ENCODE measurements at regions not wholly inside any gene's neighbourhood (a gene's known extent, or its start where the extent isn't known, plus 50 kb on each side); places are given as distances from the start of the nearest gene placed in this dataset.

- intact Hi-C loops (cut with micrococcal nuclease; ENCODE audit: unreplicated experiment), result no loop called here
- no peak for DNase-seq (ENCODE audit: low spot score)
- Histone ChIP-seq H3K27me3 (replicated peaks; ENCODE audit: insufficient read depth, low read depth, low read length, poor library complexity) (peaks cover 20% of the 10 kb centered on the region), H3K4me3 (ENCODE audit: low read depth, low read length, poor library complexity, severe bottlenecking) (no peak overlapping the region), H3K36me3 (ENCODE audit: insufficient read depth, low read length, poor library complexity, severe bottlenecking) (no peaks in the 10 kb centered on the region), H3K27ac (ENCODE audit: low read depth, low read length, poor library complexity, severe bottlenecking) (no peak overlapping the region), H3K4me1 (ENCODE audit: insufficient read depth, low read length, poor library complexity, severe bottlenecking) (no peaks in the 10 kb centered on the region), H3K9me3 (ENCODE audit: low read depth, low read length, poor library complexity, severe bottlenecking) (no peaks in the 10 kb centered on the region)
- BruUV-seq (replicated peaks), result no TSS peak
- ChIA-PET POLR2A (ENCODE audit: low non-redundant PET) (interaction anchor here (0.6 kb wide), 1 partner anchor 840 kb away, joined by 5 read pairs; no protein-coding TSS in a partner anchor), CTCF (no interaction called here)
- TF ChIP-seq, protein P1, sequence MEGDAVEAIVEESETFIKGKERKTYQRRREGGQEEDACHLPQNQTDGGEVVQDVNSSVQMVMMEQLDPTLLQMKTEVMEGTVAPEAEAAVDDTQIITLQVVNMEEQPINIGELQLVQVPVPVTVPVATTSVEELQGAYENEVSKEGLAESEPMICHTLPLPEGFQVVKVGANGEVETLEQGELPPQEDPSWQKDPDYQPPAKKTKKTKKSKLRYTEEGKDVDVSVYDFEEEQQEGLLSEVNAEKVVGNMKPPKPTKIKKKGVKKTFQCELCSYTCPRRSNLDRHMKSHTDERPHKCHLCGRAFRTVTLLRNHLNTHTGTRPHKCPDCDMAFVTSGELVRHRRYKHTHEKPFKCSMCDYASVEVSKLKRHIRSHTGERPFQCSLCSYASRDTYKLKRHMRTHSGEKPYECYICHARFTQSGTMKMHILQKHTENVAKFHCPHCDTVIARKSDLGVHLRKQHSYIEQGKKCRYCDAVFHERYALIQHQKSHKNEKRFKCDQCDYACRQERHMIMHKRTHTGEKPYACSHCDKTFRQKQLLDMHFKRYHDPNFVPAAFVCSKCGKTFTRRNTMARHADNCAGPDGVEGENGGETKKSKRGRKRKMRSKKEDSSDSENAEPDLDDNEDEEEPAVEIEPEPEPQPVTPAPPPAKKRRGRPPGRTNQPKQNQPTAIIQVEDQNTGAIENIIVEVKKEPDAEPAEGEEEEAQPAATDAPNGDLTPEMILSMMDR (conservative IDR thresholded peaks at IDR 0.05; ENCODE audit: low read depth, low read length), result no peak
- TF ChIP-seq EZH2 (IDR thresholded peaks at IDR 0.05; ENCODE audit: borderline replicate concordance, low read depth, low read length, poor library complexity, severe bottlenecking), result no peak
Measured at GRCh38 chr6:125375013-125375412, 73.2 kb upstream of the HDDC2 start.

GRCh38 chr6:125375821-125376220, 74.1 kb upstream of the HDDC2 start:
- Histone ChIP-seq H3K36me3 (ENCODE audit: insufficient read depth, low read length, poor library complexity, severe bottlenecking) (no peaks in the 10 kb centered on the region), H3K27me3 (replicated peaks; ENCODE audit: insufficient read depth, low read depth, low read length, poor library complexity) (peaks cover 26% of the 10 kb centered on the region), H3K4me1 (ENCODE audit: insufficient read depth, low read length, poor library complexity, severe bottlenecking) (no peaks in the 10 kb centered on the region), H3K27ac (ENCODE audit: low read depth, low read length, poor library complexity, severe bottlenecking) (no peak overlapping the region), H3K4me3 (ENCODE audit: low read depth, low read length, poor library complexity, severe bottlenecking) (no peak overlapping the region), H3K9me3 (ENCODE audit: low read depth, low read length, poor library complexity, severe bottlenecking) (no peaks in the 10 kb centered on the region)
- ChIA-PET CTCF (no interaction called here), POLR2A (ENCODE audit: low non-redundant PET) (no interaction called here)
- intact Hi-C loops (cut with micrococcal nuclease; ENCODE audit: unreplicated experiment), result no loop called here
- DNase-seq (ENCODE audit: low spot score), result no peak
- no TSS peak for BruUV-seq (replicated peaks)
- TF ChIP-seq EZH2 (IDR thresholded peaks at IDR 0.05; ENCODE audit: borderline replicate concordance, low read depth, low read length, poor library complexity, severe bottlenecking), result no peak
- TF ChIP-seq, protein P1 (conservative IDR thresholded peaks at IDR 0.05; ENCODE audit: low read depth, low read length), result no peak

GRCh38 chr6:125377621-125378020, 75.9 kb upstream of the HDDC2 start:
- peaks cover 26% of the 10 kb centered on the region for H3K27me3 ChIP-seq (replicated peaks; ENCODE audit: insufficient read depth, low read depth, low read length, poor library complexity)
- H3K4me3 ChIP-seq (ENCODE audit: low read depth, low read length, poor library complexity, severe bottlenecking), result no peak overlapping the region
- intact Hi-C loops (cut with micrococcal nuclease; ENCODE audit: unreplicated experiment), result no loop called here
- BruUV-seq (replicated peaks), result no TSS peak
- CTCF ChIA-PET, result no interaction called here
- no peaks in the 10 kb centered on the region for H3K4me1 ChIP-seq (ENCODE audit: insufficient read depth, low read length, poor library complexity, severe bottlenecking)
- no peak overlapping the region for H3K27ac ChIP-seq (ENCODE audit: low read depth, low read length, poor library complexity, severe bottlenecking)
- H3K9me3 ChIP-seq (ENCODE audit: low read depth, low read length, poor library complexity, severe bottlenecking), result no peaks in the 10 kb centered on the region
- TF ChIP-seq EZH2 (IDR thresholded peaks at IDR 0.05; ENCODE audit: borderline replicate concordance, low read depth, low read length, poor library complexity, severe bottlenecking), result no peak
- POLR2A ChIA-PET (ENCODE audit: low non-redundant PET), result no interaction called here
- no peak for DNase-seq (ENCODE audit: low spot score)
- H3K36me3 ChIP-seq (ENCODE audit: insufficient read depth, low read length, poor library complexity, severe bottlenecking), result no peaks in the 10 kb centered on the region

GRCh38 chr6:125379174-125379573, 77.4 kb upstream of the HDDC2 start:
- peaks cover 26% of the 10 kb centered on the region for H3K27me3 ChIP-seq (replicated peaks; ENCODE audit: insufficient read depth, low read depth, low read length, poor library complexity)
- intact Hi-C loops (cut with micrococcal nuclease; ENCODE audit: unreplicated experiment), result no loop called here
- POLR2A ChIA-PET (ENCODE audit: low non-redundant PET), result no interaction called here
- DNase-seq (ENCODE audit: low spot score), result no peak
- no peaks in the 10 kb centered on the region for H3K4me1 ChIP-seq (ENCODE audit: insufficient read depth, low read length, poor library complexity, severe bottlenecking)
- H3K27ac ChIP-seq (ENCODE audit: low read depth, low read length, poor library complexity, severe bottlenecking), result no peak overlapping the region
- CTCF ChIA-PET, result no interaction called here
- TF ChIP-seq, protein P1 (conservative IDR thresholded peaks at IDR 0.05; ENCODE audit: low read depth, low read length), result no peak
- no peak for TF ChIP-seq EZH2 (IDR thresholded peaks at IDR 0.05; ENCODE audit: borderline replicate concordance, low read depth, low read length, poor library complexity, severe bottlenecking)
- no peak overlapping the region for H3K4me3 ChIP-seq (ENCODE audit: low read depth, low read length, poor library complexity, severe bottlenecking)
- H3K36me3 ChIP-seq (ENCODE audit: insufficient read depth, low read length, poor library complexity, severe bottlenecking), result no peaks in the 10 kb centered on the region
- BruUV-seq (replicated peaks), result no TSS peak
- H3K9me3 ChIP-seq (ENCODE audit: low read depth, low read length, poor library complexity, severe bottlenecking), result no peaks in the 10 kb centered on the region
